ENCODE measurements at regions not wholly inside any gene's neighbourhood (a gene's known extent, or its start where the extent isn't known, plus 50 kb on each side); places are given as distances from the start of the nearest gene placed in this dataset.

DNA sequence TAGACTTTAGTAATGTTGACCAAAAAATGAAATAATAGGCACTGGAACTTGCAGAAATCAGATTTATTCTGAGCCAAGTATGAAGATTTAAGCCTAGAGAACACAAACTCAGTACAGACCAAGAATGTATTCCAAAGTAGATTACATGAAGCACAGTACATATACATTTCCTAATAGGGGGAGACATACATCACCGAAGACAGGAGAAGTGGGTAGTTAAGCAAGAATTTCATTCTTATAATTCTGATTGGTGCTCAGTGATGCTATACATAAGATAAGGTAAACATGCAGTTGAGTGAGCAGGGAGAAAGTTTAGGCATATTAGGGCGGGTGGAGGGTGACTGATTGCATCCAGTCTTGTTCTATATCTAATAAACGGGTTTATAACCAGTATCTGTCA lies 2218.8 kb downstream of the PCDH9 start:
- TF ChIP-seq, protein P1, sequence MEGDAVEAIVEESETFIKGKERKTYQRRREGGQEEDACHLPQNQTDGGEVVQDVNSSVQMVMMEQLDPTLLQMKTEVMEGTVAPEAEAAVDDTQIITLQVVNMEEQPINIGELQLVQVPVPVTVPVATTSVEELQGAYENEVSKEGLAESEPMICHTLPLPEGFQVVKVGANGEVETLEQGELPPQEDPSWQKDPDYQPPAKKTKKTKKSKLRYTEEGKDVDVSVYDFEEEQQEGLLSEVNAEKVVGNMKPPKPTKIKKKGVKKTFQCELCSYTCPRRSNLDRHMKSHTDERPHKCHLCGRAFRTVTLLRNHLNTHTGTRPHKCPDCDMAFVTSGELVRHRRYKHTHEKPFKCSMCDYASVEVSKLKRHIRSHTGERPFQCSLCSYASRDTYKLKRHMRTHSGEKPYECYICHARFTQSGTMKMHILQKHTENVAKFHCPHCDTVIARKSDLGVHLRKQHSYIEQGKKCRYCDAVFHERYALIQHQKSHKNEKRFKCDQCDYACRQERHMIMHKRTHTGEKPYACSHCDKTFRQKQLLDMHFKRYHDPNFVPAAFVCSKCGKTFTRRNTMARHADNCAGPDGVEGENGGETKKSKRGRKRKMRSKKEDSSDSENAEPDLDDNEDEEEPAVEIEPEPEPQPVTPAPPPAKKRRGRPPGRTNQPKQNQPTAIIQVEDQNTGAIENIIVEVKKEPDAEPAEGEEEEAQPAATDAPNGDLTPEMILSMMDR (IDR thresholded peaks at IDR 0.05 in 4 of 5, conservative IDR thresholded peaks at IDR 0.05 in 1 of 5), result no peak
- no peak for TF ChIP-seq POLR2A (IDR thresholded peaks at IDR 0.05)

Measured in gastrocnemius medialis (tissue), 4 donors.